NCI-H2227 (cell line): ENCODE measurements at regions not wholly inside any gene's neighbourhood (a gene's known extent, or its start where the extent isn't known, plus 50 kb on each side); places are given as distances from the start of the nearest gene placed in this dataset.

Experiments used
- DNase-seq: peaks from one replicate; lab custom pipeline; 2025; ENCODE audit not compliant: unreplicated experiment; lab: John Stamatoyannopoulos, UW

DNA sequence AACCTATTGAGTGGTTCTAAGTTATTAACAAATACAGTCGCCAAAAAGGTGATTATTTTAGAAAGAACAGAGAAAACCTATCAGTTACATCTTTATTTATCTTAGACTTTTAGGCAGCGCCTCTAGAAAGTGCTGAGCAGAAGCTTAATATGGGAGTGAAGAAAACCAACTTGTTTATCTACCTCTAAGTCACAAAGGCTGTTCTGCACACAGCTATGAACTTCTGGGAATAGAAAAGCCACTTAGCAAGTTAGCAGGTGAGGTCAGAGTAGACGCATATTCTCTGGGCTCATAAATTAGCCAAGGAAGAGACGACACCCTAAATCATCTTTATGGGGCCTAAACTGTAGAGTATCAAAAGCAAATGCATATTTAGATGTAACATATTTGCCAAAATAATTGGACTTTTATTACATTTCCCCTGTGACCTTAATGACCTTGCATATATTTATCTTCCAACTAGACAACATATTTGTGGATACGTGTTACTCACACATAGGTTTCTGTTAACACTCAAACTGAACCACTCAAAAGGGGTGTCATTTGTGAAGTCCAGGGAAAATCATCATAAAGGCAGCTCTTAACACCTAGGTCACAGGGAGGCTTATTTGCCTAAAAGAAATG is 267.1 kb downstream of the ADGB start:
- no peak for DNase-seq

DNA sequence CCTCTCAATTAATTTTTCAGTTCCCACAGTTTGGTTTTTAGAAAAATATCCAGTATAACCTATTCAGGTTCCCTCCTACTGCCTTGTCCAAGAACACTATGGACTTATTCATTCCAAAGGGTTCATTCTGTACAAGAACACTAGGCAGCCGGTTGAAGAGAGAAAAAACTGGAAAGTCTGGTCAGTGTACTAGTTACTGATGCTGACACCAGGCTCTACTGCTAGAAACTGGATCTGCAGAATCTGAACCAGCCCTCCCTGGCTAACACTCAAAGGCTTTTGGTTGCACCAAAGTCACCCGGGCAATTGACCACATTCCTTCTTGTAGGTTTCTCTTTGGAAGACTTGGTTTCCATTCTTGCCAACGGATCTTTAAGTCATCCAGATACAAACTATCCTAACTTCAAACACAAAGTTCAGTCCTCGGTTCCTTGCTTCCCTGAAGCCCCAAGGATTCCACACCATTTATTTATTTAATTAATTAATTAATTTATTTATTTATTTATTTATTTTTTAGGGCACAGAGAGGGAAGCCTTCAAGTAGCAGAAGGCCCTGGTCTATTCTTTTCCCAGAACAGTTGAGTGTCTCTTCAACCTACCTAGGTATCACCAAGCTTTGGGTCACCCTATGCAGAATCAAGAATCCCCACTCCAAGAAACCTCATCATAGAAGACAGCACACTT is 268.1 kb downstream of the ADGB start:
- no peak for DNase-seq

DNA sequence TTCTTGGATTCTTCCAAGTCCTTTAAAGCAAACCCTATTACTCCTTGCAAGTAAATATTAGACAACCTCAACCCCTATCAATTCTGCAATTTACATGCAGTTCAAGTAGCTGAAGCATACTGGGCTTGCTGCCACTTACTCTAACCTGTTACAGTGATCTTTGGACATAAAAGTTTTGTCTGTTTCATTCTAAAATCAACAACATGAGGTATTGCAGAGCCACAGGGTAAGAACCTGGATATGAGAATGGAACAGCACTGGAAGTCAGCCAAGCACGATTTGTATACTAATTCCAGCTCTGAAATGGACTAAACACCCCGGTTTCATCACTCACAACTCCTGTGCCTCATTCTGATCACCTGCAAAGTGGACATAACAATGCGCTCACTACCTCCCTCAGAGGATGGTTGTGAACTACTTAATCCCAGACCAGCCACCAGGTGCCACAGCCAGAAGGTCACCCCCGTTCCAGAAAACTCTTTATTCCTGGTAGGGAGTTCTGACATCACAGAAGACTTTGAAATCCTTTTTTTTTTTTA is 270.0 kb downstream of the ADGB start:
- DNase-seq: no peak

GRCh38 chr6:146870760-146871159 is 272.0 kb downstream of the ADGB start:
- DNase-seq: no peak

- peak; percentile 68 for DNase-seq
Measured at GRCh38 chr6:146871611-146872425, 273.0 kb downstream of the ADGB start.

- no peak for DNase-seq
Measured at GRCh38 chr6:146872426-146872785, 273.6 kb downstream of the ADGB start.

DNA sequence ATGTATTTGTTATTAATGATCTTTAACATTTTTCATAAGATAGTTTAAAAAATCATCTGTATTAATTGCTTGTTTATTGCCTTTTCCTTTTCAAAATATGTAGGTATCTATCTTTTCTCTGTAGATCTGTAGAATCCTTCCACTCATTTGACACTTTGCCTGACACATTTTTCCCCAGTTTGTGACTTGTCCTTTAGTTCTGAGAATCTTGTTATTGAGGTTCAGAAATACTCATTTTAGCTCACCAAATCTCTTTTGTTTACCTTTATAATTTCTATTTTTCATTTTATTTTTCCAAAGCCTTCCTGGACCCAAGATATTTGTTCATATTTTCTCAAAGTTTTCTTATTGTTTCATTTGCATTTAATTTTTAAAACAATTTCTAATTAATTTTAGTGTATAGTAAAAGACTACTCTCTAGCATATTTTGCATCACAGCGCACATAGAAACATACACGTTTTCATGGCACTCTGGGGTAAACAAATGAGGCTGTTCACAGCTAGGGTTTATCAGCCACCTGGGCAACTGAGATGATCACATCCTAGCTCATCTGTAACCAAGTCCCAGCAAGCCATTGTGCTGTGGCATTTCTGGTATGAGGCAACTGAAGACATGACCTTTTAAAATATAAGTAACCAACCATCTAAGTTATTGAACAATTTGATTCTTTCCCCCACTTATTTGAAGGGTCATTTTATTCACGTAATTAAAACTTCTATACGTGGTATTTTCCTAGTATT is 275.7 kb downstream of the ADGB start:
- no peak for DNase-seq

- DNase-seq: no peak
Measured at GRCh38 chr6:146875927-146876270, 277.1 kb downstream of the ADGB start.

GRCh38 chr6:146876271-146877151 is 277.7 kb downstream of the ADGB start:
- no peak for DNase-seq

- no peak for DNase-seq
Measured at GRCh38 chr6:146878168-146878951, 279.6 kb downstream of the ADGB start.

- DNase-seq: no peak
Measured at GRCh38 chr6:146878952-146879340, 280.2 kb downstream of the ADGB start.

DNA sequence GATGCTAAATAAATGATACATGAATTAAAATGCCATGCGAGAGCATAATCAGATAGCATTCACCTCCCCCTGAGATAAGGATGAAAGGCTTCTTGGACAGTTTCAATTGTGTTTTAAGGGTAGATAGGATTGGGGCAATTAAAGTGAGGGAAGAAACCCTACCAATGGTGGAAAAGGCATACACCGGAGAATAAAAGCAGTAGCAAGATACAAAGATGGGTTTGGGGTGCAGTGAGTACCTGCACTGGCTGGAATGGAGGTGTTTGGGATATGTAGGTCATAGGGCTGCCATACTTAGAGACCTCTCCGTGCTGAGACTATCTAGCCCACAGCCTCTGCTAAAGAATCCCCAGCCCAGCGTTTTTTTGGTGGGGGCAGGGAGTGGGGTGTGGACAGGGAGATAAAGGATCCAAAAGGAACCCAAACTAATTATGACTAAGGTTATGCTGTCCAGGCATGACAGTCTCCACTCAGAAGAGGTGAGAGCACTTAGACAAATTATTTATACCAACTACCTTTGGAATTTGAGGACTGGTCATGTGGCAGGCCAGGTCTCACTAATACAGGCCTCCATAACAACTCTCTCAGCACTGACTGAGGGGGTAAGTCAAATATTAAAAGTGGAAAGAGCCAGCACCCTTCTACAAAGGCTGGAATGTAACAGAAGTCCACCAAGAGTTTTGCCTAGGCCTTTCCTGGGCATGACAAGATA is 280.8 kb downstream of the ADGB start:
- no peak for DNase-seq

DNA sequence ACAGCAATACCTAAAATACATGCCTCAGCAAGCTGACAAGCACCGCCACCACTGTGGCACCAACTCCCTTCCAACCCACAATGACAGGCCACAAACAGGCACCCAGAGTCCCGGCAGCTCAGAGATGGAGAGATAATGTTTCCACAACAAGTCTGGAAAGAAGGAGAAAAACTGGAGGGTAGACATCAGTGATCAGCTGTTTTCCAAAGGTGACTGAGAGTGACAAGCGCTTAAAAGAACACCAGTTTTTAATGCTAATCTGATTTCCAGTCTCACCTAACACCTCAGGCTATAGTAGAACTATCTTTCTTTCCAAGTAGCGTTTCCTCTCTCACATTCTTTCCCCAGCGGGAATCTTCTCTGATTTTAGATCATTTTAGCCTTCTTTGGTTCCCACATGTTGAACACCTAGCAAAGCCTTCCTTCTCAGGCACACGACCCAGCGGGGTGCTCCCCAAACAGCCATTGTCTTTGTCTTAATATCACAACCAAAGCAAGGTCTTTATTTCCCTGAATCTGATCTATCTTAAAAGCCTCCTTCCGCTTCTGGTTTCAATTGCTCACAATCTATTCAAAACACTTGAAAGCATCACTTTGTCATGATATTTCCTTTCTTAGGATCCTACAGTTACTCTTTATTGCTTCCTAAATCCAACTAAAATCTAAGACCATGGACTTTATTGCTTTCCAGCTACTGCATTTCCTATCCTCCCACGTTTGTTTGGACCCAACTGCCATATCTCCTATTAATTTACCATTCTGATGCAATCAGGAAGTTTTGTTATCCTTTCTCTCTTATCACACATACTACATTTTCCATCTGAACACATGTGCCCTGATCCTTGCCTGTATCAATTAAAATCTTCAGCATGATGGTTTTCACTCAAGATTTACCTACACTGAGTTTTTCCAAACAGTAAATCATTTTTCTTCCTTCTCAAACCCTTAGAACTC is 282.7 kb downstream of the ADGB start:
- DNase-seq: no peak

- DNase-seq: no peak
Measured at GRCh38 chr6:146883640-146884531, 285.1 kb downstream of the ADGB start.

- DNase-seq: no peak
Measured at GRCh38 chr6:146884728-146885127, 286.0 kb downstream of the ADGB start.

DNA sequence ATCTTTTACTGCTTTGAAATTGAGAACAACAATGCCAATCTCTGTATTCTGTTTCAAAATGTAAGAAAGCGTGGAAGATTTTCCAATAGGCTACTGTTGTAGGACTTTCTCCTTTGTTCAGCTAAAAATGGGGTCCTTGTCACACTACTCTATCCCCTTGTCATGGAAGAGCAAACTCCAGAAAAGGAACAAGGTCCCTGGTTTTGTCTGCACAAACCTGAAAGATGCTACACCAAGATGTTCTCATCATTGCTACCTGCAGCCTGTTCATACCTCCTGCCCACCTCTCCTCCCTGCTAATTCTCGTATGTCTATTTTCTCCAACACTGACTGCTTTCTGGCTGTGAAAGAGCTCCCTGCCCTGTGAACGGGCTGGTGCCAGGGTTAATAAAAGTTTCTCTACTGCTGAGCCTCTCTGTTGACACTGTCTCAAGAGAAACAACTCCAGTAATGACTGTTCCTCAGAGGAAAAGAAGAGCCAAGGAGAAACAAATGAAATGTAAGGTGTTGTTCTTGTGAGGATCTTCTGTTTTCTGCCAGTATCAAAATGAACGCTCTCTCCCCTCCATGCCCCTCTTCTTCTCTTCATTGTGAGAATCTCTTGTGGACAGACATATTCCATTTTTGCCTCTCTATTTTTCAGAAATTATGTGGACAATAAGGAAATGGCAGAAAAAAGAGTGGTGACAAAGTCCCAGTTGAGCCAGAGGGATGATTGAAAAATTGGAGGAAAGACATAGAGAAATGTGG is 287.1 kb downstream of the ADGB start:
- no peak for DNase-seq
